ENCODE measurements at regions not wholly inside any gene's neighbourhood (a gene's known extent, or its start where the extent isn't known, plus 50 kb on each side); places are given as distances from the start of the nearest gene placed in this dataset.

DNA sequence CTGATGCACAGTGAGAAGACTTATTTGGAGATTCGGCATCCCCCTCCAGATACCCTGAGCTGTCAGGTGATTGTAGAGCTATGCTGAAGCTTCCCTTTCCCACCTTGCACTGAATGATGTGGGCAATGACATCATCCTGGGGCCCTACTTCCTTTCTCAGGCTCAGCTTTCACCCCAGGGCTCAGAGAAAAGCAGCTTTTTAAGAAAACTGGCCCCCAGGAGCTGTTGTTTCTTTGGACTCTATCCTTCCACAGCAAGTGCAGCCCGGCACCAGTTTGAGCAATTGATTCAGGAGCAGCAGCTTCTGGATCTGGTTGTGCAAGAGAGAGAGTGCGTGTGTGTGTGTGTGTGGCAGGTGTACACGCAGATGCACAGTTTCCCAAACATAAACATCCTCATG lies 251.3 kb downstream of the ANAPC1 start:
- peaks cover 3 to 25% (median 17%) of the 10 kb centered on the region in 4 donors for H3K9me3 ChIP-seq
- 63 to 76% (median 68%) methylated on average over 4 of the region's 4 CpGs for WGBS, 5 donors
- H3K27me3 ChIP-seq: no peaks in the 10 kb centered on the region
- peak in 1 of 2 donors; percentile 57 for DNase-seq
- intact Hi-C loops (cut with DNase I; ENCODE audit: low total_unique reads): no loop called here
- no peak overlapping the region for H3K27ac ChIP-seq
- H3K4me3 ChIP-seq: no peak overlapping the region
- TF ChIP-seq, protein P1, sequence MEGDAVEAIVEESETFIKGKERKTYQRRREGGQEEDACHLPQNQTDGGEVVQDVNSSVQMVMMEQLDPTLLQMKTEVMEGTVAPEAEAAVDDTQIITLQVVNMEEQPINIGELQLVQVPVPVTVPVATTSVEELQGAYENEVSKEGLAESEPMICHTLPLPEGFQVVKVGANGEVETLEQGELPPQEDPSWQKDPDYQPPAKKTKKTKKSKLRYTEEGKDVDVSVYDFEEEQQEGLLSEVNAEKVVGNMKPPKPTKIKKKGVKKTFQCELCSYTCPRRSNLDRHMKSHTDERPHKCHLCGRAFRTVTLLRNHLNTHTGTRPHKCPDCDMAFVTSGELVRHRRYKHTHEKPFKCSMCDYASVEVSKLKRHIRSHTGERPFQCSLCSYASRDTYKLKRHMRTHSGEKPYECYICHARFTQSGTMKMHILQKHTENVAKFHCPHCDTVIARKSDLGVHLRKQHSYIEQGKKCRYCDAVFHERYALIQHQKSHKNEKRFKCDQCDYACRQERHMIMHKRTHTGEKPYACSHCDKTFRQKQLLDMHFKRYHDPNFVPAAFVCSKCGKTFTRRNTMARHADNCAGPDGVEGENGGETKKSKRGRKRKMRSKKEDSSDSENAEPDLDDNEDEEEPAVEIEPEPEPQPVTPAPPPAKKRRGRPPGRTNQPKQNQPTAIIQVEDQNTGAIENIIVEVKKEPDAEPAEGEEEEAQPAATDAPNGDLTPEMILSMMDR (IDR thresholded peaks at IDR 0.05): no peak
- no peak for TF ChIP-seq POLR2AphosphoS5 (IDR thresholded peaks at IDR 0.05)
- no peak for TF ChIP-seq POLR2A (IDR thresholded peaks at IDR 0.05)
- TF ChIP-seq EP300 (IDR thresholded peaks at IDR 0.05): no peak
- H3K36me3 ChIP-seq: no peaks in the 10 kb centered on the region
- no peaks in the 10 kb centered on the region for H3K4me1 ChIP-seq

DNA sequence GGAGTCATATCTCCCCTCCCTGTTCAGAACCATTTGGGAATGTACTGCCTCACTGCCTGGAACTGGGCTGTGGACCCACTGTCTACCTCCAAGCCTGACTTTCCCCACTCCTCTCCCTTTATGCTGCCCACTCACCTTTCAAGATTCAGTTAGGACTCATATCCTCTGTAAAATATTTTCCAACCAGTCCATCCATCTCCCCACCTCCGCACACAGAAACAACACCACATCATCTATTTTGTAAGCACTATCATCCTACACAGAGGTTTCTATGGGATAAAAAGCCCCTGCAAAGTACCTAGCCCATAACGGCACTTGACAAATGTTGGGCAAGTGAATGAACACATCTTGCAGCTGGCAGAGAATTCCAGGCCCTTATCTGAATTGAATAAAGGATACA lies 250.8 kb downstream of the ANAPC1 start:
- WGBS, 5 donors: 92 to 96% (median 93%) methylated on average over 2 of the region's 2 CpGs
- H3K9me3 ChIP-seq: peaks cover 3 to 31% (median 15%) of the 10 kb centered on the region in 4 donors
- H3K4me1 ChIP-seq: no peaks in the 10 kb centered on the region
- no peak overlapping the region for H3K27ac ChIP-seq
- H3K36me3 ChIP-seq: no peaks in the 10 kb centered on the region
- no peaks in the 10 kb centered on the region for H3K27me3 ChIP-seq
- DNase-seq: no peak
- intact Hi-C loops (cut with DNase I; ENCODE audit: low total_unique reads): no loop called here
- TF ChIP-seq, protein P1 (IDR thresholded peaks at IDR 0.05): no peak
- TF ChIP-seq POLR2A (IDR thresholded peaks at IDR 0.05): no peak
- TF ChIP-seq EP300 (IDR thresholded peaks at IDR 0.05): no peak
- no peak for TF ChIP-seq POLR2AphosphoS5 (IDR thresholded peaks at IDR 0.05)
- H3K4me3 ChIP-seq: no peak overlapping the region

DNA sequence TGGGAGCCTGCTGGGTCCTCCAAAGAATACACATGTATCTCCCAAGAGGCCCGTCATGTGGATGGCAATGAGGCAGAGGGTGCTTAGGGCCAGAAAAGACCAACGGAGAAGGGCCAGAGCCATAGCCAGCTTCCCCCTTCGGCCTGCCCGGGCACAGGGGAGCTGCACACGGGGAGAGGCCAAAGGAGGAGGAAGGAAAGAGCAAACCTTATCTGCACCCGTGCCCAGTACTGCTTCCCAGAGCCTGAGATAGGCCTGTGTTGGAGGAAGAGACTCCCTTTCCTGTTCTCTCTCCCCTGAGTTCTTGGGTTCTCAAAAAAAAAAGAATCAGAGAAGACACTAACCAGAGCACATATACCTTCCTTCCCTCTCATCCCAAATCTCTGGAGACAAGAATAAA lies 250.3 kb downstream of the ANAPC1 start:
- no peak for TF ChIP-seq POLR2A (IDR thresholded peaks at IDR 0.05)
- no peak for TF ChIP-seq POLR2AphosphoS5 (IDR thresholded peaks at IDR 0.05)
- TF ChIP-seq, protein P1 (IDR thresholded peaks at IDR 0.05): no peak
- no peak for TF ChIP-seq EP300 (IDR thresholded peaks at IDR 0.05)
- H3K4me3 ChIP-seq: no peak overlapping the region
- no peaks in the 10 kb centered on the region for H3K4me1 ChIP-seq
- H3K36me3 ChIP-seq: no peaks in the 10 kb centered on the region
- no peaks in the 10 kb centered on the region for H3K27me3 ChIP-seq
- no peak for DNase-seq
- intact Hi-C loops (cut with DNase I; ENCODE audit: low total_unique reads): no loop called here
- WGBS, 5 donors: 64 to 80% (median 73%) methylated on average over 6 of the region's 6 CpGs
- H3K9me3 ChIP-seq: peaks cover 3 to 33% (median 11%) of the 10 kb centered on the region in 4 donors
- no peak overlapping the region for H3K27ac ChIP-seq

DNA sequence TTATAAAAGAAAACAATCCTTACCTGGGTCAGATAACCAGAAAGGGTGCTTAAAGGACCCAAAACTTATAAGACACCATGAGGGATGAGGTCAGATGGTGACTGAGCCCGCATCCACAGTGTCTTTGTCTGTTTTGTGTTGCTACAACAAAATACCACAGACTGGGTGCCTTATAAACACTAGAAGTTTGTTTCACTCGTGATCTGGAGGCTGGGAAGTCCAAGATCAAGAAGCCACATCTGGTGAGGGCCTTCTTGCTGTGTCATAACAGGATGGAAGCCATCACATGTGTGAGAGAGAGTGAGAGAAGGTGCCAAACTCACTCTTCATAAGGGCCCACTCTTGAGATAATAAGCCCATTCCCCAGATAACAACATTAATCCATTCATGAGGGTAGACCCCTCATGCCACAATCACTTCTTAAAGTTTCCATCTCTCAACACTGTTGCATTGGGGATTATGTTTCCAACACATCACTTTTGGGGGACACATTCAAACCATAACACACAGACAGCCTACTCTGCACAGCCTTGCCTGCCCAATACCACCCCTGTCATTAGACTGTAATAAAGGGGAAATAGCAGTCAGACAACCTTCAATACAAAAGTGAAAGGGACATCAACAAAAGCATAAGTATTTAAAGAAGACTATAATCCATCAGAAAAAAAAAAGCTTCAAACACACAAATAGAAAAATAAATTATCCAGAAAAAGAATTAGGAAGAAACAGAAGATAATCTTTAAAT lies 249.8 kb downstream of the ANAPC1 start:
- no peak for DNase-seq
- H3K9me3 ChIP-seq: peaks cover 0 to 32% (median 6%) of the 10 kb centered on the region in 4 donors
- TF ChIP-seq POLR2AphosphoS5 (IDR thresholded peaks at IDR 0.05) (no peak), POLR2A (IDR thresholded peaks at IDR 0.05) (no peak), EP300 (IDR thresholded peaks at IDR 0.05) (no peak)
- TF ChIP-seq, protein P1 (IDR thresholded peaks at IDR 0.05): no peak
- no peak overlapping the region for H3K27ac ChIP-seq
- H3K4me1 ChIP-seq: no peaks in the 10 kb centered on the region
- H3K27me3 ChIP-seq: no peaks in the 10 kb centered on the region
- intact Hi-C loops (cut with DNase I; ENCODE audit: low total_unique reads): no loop called here
- H3K36me3 ChIP-seq: no peaks in the 10 kb centered on the region
- no peak overlapping the region for H3K4me3 ChIP-seq
- 66 to 80% (median 78%) methylated on average over 2 of the region's 2 CpGs for WGBS, 5 donors

Data from stomach (tissue), 8 donors.